Stimulated activated CD8-positive, alpha-beta memory T cell treated with anti-CD3 and anti-CD28 coated beads, Interleukin-4, amount 100 ng/mL, for 48 hours (primary cell): ENCODE measurements at regions not wholly inside any gene's neighbourhood (a gene's known extent, or its start where the extent isn't known, plus 50 kb on each side); places are given as distances from the start of the nearest gene placed in this dataset.

ENCODE experiments used
- DNase-seq: peaks from one replicate; pipeline ENCODE4 v3.0.0-alpha.2; 2020

- DNase-seq: no peak
Measured at GRCh38 chr16:62921904-62922303, 885.7 kb upstream of the CDH8 start.

GRCh38 chr16:62913924-62914323, 877.7 kb upstream of the CDH8 start:
- DNase-seq: no peak

- DNase-seq: no peak
Measured at GRCh38 chr16:62913333-62913732, 877.1 kb upstream of the CDH8 start.

- no peak for DNase-seq
Measured at GRCh38 chr16:62909597-62909996, 873.4 kb upstream of the CDH8 start.

- no peak for DNase-seq
Measured at GRCh38 chr16:62907562-62907961, 871.3 kb upstream of the CDH8 start.

GRCh38 chr16:62903961-62904502, 867.8 kb upstream of the CDH8 start:
- no peak for DNase-seq

- DNase-seq: no peak
Measured at GRCh38 chr16:62899737-62900136, 863.5 kb upstream of the CDH8 start.

GRCh38 chr16:62889097-62889496, 852.9 kb upstream of the CDH8 start:
- no peak for DNase-seq

GRCh38 chr16:62883509-62883908, 847.3 kb upstream of the CDH8 start:
- DNase-seq: no peak

- DNase-seq: no peak
Measured at GRCh38 chr16:62882552-62883221, 846.4 kb upstream of the CDH8 start.

GRCh38 chr16:62876133-62876532, 839.9 kb upstream of the CDH8 start:
- DNase-seq: no peak

- DNase-seq: no peak
Measured at GRCh38 chr16:62872339-62872738, 836.1 kb upstream of the CDH8 start.

- DNase-seq: no peak
Measured at GRCh38 chr16:62870554-62870953, 834.3 kb upstream of the CDH8 start.

GRCh38 chr16:62869837-62870236, 833.6 kb upstream of the CDH8 start:
- DNase-seq: no peak

- no peak for DNase-seq
Measured at GRCh38 chr16:62863139-62863538, 826.9 kb upstream of the CDH8 start.

GRCh38 chr16:62853887-62854286, 817.6 kb upstream of the CDH8 start:
- DNase-seq: no peak

GRCh38 chr16:62846399-62847057, 810.3 kb upstream of the CDH8 start:
- DNase-seq: no peak

GRCh38 chr16:62832214-62832613, 796.0 kb upstream of the CDH8 start:
- DNase-seq: no peak

GRCh38 chr16:62831235-62831850, 795.1 kb upstream of the CDH8 start:
- no peak for DNase-seq

GRCh38 chr16:62829607-62830006, 793.4 kb upstream of the CDH8 start:
- no peak for DNase-seq

GRCh38 chr16:62829084-62829483, 792.8 kb upstream of the CDH8 start:
- no peak for DNase-seq

GRCh38 chr16:62821824-62822223, 785.6 kb upstream of the CDH8 start:
- no peak for DNase-seq

- DNase-seq: no peak
Measured at GRCh38 chr16:62816971-62817519, 780.8 kb upstream of the CDH8 start.

- no peak for DNase-seq
Measured at GRCh38 chr16:62814891-62815290, 778.7 kb upstream of the CDH8 start.
